Vagina (tissue), 2 donors: ENCODE measurements at regions not wholly inside any gene's neighbourhood (a gene's known extent, or its start where the extent isn't known, plus 50 kb on each side); places are given as distances from the start of the nearest gene placed in this dataset.

Source experiments
- DNase-seq, 2 donors: peaks; one replicate each; pipeline ENCODE4 v3.0.0-alpha.2; 2017; ENCODE audit errors: extremely low spot score in 2 of 2
- H3K27ac ChIP-seq: fragments of 200-600 bp; sonication (generic); one replicate; pipeline ENCODE4 v1.5.1; 2019
- H3K27me3 ChIP-seq: fragments of 200-600 bp; sonication (generic); one replicate; pipeline ENCODE4 v1.5.1; 2019
- H3K36me3 ChIP-seq, 2 donors: fragments of 200-600 bp; sonication (generic); one replicate each; pipeline ENCODE4 v1.5.1; 2017 to 2019
- H3K4me1 ChIP-seq: fragments of 200-600 bp; sonication (generic); one replicate; pipeline ENCODE4 v1.5.1; 2019
- H3K4me3 ChIP-seq, 2 donors: fragments of 200-600 bp; sonication (generic); 1 replicate in 1 of 2; 2 replicates in 1 of 2; pipeline ENCODE4 v1.5.1; 2016 to 2019
- H3K9me3 ChIP-seq: fragments of 200-600 bp; sonication (generic); one replicate; pipeline ENCODE4 v1.5.1; 2019
- POLR2A ChIP-seq, 2 donors: fragments of 450-650 bp; IDR thresholded peaks; one replicate each; pipeline ENCODE4 v1.6.1; 2017; ENCODE audit warnings: antibody characterized with exemption in 2 of 2, mild to moderate bottlenecking in 2 of 2, moderate library complexity in 2 of 2
- POLR2AphosphoS5 ChIP-seq, 2 donors: sonication (generic); formaldehyde crosslinking; IDR thresholded peaks; one replicate each; pipeline ENCODE4 v1.9.0; 2017; ENCODE audit warnings: antibody characterized with exemption in 2 of 2, mild to moderate bottlenecking in 2 of 2, low read depth in 1 of 2; ENCODE audit not compliant: insufficient read depth in 1 of 2
- intact Hi-C: fragments of 100-400 bp; cut with DNase I; formaldehyde crosslinking; loops from one replicate; pipeline ENCODE4 v1.15.1; 2023
- TF ChIP-seq, protein P1 (sequence below), 3 experiments: fragments of 450-650 bp in 2 of 3; fragments of 200-600 bp in 1 of 3; sonication (generic) in 1 of 3; IDR thresholded peaks; one replicate each; pipeline ENCODE4 v1.5.1; 2017 to 2019; ENCODE audit warnings: antibody characterized with exemption in 3 of 3, mild to moderate bottlenecking in 2 of 3, moderate library complexity in 2 of 3

DNA sequence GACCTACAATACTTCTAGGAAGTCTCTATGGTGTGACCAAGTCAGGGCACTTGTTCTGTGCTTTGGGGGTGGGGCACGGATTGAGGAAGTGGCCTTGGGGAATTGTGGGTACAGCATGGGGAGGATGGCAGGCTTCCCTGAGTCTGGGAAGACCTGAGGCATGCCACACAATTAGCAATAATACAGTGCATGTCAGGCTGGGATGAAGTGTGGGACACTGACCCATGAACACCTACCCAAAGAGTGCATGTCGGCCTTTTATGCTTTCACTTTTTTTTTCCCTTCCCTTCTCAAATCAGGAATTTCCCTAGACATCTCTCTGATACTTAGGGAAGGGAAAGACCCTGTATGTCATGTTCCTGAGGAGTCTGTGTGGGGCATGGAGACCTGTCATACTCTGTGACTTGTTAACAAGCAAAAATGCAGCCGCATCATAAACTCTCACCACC lies 146.4 kb downstream of the PALM2AKAP2 start:
- Histone ChIP-seq H3K9me3 (no peaks in the 10 kb centered on the region), H3K27ac (no peak overlapping the region), H3K27me3 (no peaks in the 10 kb centered on the region), H3K4me1 (no peaks in the 10 kb centered on the region), H3K4me3 (no peak overlapping the region), H3K36me3 (no peaks in the 10 kb centered on the region)
- DNase-seq: peak in 1 of 2 donors; percentile 37
- intact Hi-C loops: no loop called here
- TF ChIP-seq, protein P1, sequence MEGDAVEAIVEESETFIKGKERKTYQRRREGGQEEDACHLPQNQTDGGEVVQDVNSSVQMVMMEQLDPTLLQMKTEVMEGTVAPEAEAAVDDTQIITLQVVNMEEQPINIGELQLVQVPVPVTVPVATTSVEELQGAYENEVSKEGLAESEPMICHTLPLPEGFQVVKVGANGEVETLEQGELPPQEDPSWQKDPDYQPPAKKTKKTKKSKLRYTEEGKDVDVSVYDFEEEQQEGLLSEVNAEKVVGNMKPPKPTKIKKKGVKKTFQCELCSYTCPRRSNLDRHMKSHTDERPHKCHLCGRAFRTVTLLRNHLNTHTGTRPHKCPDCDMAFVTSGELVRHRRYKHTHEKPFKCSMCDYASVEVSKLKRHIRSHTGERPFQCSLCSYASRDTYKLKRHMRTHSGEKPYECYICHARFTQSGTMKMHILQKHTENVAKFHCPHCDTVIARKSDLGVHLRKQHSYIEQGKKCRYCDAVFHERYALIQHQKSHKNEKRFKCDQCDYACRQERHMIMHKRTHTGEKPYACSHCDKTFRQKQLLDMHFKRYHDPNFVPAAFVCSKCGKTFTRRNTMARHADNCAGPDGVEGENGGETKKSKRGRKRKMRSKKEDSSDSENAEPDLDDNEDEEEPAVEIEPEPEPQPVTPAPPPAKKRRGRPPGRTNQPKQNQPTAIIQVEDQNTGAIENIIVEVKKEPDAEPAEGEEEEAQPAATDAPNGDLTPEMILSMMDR (IDR thresholded peaks at IDR 0.05): no peak
- TF ChIP-seq POLR2A (IDR thresholded peaks at IDR 0.05) (no peak), POLR2AphosphoS5 (IDR thresholded peaks at IDR 0.05; ENCODE audit: insufficient read depth in 1 of 2, low read depth in 1 of 2) (no peak)

DNA sequence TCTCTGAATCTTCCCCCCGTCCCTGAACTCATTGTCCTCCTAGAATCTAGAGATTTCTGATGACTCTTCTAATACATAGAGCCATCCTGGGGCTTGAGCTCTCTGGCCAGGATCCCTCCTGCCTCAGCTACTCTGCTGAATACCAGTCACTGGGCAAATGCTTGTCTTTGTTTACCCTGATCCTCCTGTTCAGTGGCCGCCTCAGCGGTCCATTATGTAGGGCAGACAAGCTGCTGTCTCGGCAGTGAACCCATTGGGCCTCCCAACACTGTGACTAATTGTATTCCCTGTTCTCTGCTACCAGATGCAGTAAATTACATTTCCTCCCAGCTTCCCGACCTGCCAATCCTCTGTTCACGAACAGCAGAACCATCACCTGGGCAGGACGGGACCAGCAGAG lies 151.6 kb downstream of the PALM2AKAP2 start:
- no peaks in the 10 kb centered on the region for H3K9me3 ChIP-seq
- H3K4me1 ChIP-seq: no peaks in the 10 kb centered on the region
- no peak for DNase-seq
- no peaks in the 10 kb centered on the region for H3K36me3 ChIP-seq
- H3K27me3 ChIP-seq: no peaks in the 10 kb centered on the region
- TF ChIP-seq POLR2A (IDR thresholded peaks at IDR 0.05): no peak
- no peak for TF ChIP-seq POLR2AphosphoS5 (IDR thresholded peaks at IDR 0.05; ENCODE audit: insufficient read depth in 1 of 2, low read depth in 1 of 2)
- TF ChIP-seq, protein P1 (IDR thresholded peaks at IDR 0.05): no peak
- no peak overlapping the region for H3K27ac ChIP-seq
- intact Hi-C loops: no loop called here
- no peak overlapping the region for H3K4me3 ChIP-seq

DNA sequence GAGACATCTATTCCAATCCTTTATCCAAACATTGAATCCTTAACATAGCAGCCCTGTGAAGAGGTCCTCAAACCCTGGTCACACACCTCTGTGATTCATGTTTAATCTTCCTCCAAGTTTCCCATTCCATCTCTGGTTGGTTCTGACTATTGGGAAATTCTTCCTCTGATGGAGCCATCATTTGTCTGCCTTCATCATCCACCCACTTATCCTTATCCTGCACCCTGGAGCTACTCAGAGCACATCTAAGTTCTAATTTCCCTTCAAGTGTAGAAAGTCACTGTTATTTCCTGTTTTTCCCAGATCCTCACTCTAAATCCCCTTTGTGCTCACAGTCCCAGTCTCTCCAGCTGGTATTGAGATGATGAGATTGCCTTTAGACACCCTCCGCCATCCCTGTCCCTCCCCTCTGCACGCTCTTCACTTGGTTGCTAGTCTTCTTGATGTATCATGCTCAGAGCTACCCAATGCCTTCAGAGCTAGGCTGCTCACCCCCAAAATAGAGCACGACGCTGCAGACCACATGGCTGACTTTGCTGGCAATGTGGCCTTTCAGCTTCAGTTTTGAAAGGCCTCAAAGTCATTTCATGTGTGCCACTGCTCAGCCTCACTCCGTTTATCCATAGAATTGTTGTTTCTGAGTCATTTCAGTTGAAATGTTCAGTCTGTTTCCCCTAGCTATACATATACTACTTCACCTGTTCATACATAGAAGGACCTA lies 154.3 kb downstream of the PALM2AKAP2 start:
- intact Hi-C loops: no loop called here
- Histone ChIP-seq H3K27ac (no peak overlapping the region), H3K36me3 (no peaks in the 10 kb centered on the region), H3K9me3 (no peaks in the 10 kb centered on the region), H3K4me1 (no peaks in the 10 kb centered on the region), H3K4me3 (no peak overlapping the region), H3K27me3 (no peaks in the 10 kb centered on the region)
- TF ChIP-seq POLR2AphosphoS5 (IDR thresholded peaks at IDR 0.05; ENCODE audit: insufficient read depth in 1 of 2, low read depth in 1 of 2) (no peak), POLR2A (IDR thresholded peaks at IDR 0.05) (no peak)
- TF ChIP-seq, protein P1 (IDR thresholded peaks at IDR 0.05): no peak
- no peak for DNase-seq

DNA sequence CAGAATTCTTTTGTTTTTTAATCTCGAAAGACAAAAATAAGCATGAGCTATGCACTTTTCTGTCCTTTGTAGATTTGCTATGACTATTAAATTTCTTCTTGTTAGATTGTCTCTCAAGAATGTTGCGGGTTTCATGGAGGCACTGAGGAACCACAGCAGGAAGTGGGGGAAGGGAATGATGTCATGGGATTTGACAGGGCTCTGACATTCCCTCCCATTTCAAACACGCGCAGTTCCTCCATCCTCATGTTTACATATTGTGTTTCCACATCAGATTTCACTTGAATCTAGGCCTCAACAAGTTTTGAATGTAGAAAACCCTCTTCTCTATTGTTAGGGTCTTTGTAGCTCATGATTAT lies 154.8 kb downstream of the PALM2AKAP2 start:
- Histone ChIP-seq H3K36me3 (no peaks in the 10 kb centered on the region), H3K4me3 (no peak overlapping the region), H3K9me3 (no peaks in the 10 kb centered on the region), H3K4me1 (no peaks in the 10 kb centered on the region), H3K27ac (no peak overlapping the region), H3K27me3 (no peaks in the 10 kb centered on the region)
- no peak for TF ChIP-seq POLR2A (IDR thresholded peaks at IDR 0.05)
- TF ChIP-seq, protein P1 (IDR thresholded peaks at IDR 0.05): no peak
- TF ChIP-seq POLR2AphosphoS5 (IDR thresholded peaks at IDR 0.05; ENCODE audit: insufficient read depth in 1 of 2, low read depth in 1 of 2): no peak
- DNase-seq: no peak
- intact Hi-C loops: no loop called here

DNA sequence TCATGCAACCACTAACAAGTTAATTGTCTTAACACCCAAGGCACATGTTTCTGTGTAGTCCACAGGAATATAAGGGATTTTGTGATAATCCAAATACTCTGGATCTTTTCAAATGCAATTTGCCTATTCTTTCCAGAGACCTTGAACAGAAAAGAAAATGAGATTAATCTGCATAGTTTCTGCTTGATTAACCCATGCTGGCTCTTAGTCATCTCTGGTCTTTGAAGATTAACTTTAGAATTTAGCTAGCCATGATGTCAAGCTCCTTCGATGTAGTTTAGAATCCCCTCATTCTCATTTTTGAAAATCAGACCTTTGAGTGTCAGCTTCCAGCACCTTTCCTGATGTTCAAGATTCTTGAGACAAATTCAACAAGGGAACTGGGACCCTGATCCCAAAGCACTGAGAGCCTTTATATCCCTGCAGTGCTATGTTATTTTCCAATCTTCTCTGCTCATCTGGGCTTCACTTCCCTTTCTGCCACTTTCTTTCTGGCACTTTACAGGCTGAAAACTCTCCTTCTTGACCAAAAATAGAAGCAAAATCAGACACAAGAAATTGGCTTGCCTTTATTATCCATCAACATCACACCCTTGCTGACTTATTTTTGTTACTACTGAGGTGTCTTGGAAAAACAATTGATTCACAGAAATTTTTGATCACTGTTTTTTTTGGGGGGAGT lies 155.5 kb downstream of the PALM2AKAP2 start:
- Histone ChIP-seq H3K27me3 (no peaks in the 10 kb centered on the region), H3K4me3 (no peak overlapping the region), H3K4me1 (no peaks in the 10 kb centered on the region), H3K36me3 (no peaks in the 10 kb centered on the region), H3K27ac (no peak overlapping the region), H3K9me3 (no peaks in the 10 kb centered on the region)
- TF ChIP-seq POLR2A (IDR thresholded peaks at IDR 0.05) (no peak), POLR2AphosphoS5 (IDR thresholded peaks at IDR 0.05; ENCODE audit: insufficient read depth in 1 of 2, low read depth in 1 of 2) (no peak)
- TF ChIP-seq, protein P1 (IDR thresholded peaks at IDR 0.05): no peak
- no peak for DNase-seq
- intact Hi-C loops: no loop called here
